Astrocyte (in vitro differentiated cells and primary cell): ENCODE measurements at regions not wholly inside any gene's neighbourhood (a gene's known extent, or its start where the extent isn't known, plus 50 kb on each side); places are given as distances from the start of the nearest gene placed in this dataset.

Experiments used
- DNase-seq: peaks from one replicate; pipeline ENCODE4 v3.0.0-alpha.2; 2010; ENCODE audit warnings: low read depth
- FAIRE-seq: peaks from 2 replicates; lab custom pipeline; 2011; peaks lifted over from hg19 to GRCh38; lab: Jason Lieb, UNC
- H2AFZ ChIP-seq: 2 replicates; pipeline ENCODE4 v1.6.0; 2012; ENCODE audit warnings: low read depth, low read length, inconsistent platforms
- H3K27ac ChIP-seq: 2 replicates; pipeline ENCODE4 v1.5.1; 2011; ENCODE audit warnings: low read depth, low read length, inconsistent platforms
- H3K27me3 ChIP-seq: 2 replicates; pipeline ENCODE4 v1.6.0; 2011; ENCODE audit warnings: low read length, inconsistent platforms; ENCODE audit not compliant: insufficient read depth
- H3K36me3 ChIP-seq: 2 replicates; pipeline ENCODE4 v1.5.1; 2011; ENCODE audit warnings: low read length, inconsistent platforms; ENCODE audit not compliant: insufficient read depth
- H3K4me1 ChIP-seq: 2 replicates; pipeline ENCODE4 v1.5.1; 2011; ENCODE audit warnings: low read length, inconsistent platforms; ENCODE audit not compliant: insufficient read depth
- H3K4me2 ChIP-seq: 2 replicates; pipeline ENCODE4 v1.6.0; 2012; ENCODE audit warnings: low read length, inconsistent platforms
- H3K4me3 ChIP-seq: 2 replicates; pipeline ENCODE4 v1.5.1; 2011; ENCODE audit warnings: low read depth, mild to moderate bottlenecking, low read length, inconsistent platforms; ENCODE audit not compliant: insufficient read depth
- H3K79me2 ChIP-seq: 2 replicates; pipeline ENCODE4 v1.6.0; 2012; ENCODE audit warnings: mild to moderate bottlenecking, low read length, inconsistent platforms; ENCODE audit not compliant: insufficient read depth
- H3K9ac ChIP-seq: 2 replicates; pipeline ENCODE4 v1.6.0; 2012; ENCODE audit warnings: mild to moderate bottlenecking, low read length, inconsistent platforms
- H3K9me3 ChIP-seq: 2 replicates; pipeline ENCODE4 v1.5.1; 2012; ENCODE audit warnings: low read depth, mild to moderate bottlenecking, low read length, inconsistent platforms; ENCODE audit not compliant: insufficient read depth
- H4K20me1 ChIP-seq: 2 replicates; pipeline ENCODE4 v1.6.0; 2012; ENCODE audit warnings: low read length, inconsistent platforms; ENCODE audit not compliant: insufficient read depth
- H3K27ac Mint-ChIP-seq: one replicate; pipeline ENCODE4 v1.8.0; 2021; ENCODE audit warnings: mild to moderate bottlenecking, mixed read lengths; ENCODE audit not compliant: unreplicated experiment
- H3K27me3 Mint-ChIP-seq: one replicate; pipeline ENCODE4 v1.8.0; 2021; ENCODE audit warnings: low read depth, mixed read lengths; ENCODE audit not compliant: unreplicated experiment
- H3K36me3 Mint-ChIP-seq: one replicate; pipeline ENCODE4 v1.8.0; 2021; ENCODE audit warnings: low read depth, mixed read lengths; ENCODE audit not compliant: unreplicated experiment
- H3K4me1 Mint-ChIP-seq: one replicate; pipeline ENCODE4 v1.8.0; 2021; ENCODE audit warnings: low read depth, mixed read lengths; ENCODE audit not compliant: unreplicated experiment
- H3K4me3 Mint-ChIP-seq: one replicate; pipeline ENCODE4 v1.8.0; 2021; ENCODE audit warnings: mild to moderate bottlenecking, moderate library complexity, mixed read lengths; ENCODE audit not compliant: unreplicated experiment
- H3K9me3 Mint-ChIP-seq: one replicate; pipeline ENCODE4 v1.8.0; 2021; ENCODE audit warnings: mild to moderate bottlenecking, mixed read lengths; ENCODE audit not compliant: unreplicated experiment
- EZH2 ChIP-seq: IDR thresholded peaks from 2 replicates; pipeline ENCODE4 v1.6.1; 2012; ENCODE audit warnings: mild to moderate bottlenecking, low read length, inconsistent platforms; ENCODE audit not compliant: insufficient read depth
- TF ChIP-seq, protein P1 (sequence below): IDR thresholded peaks from 2 replicates; pipeline ENCODE4 v1.5.1; 2011; ENCODE audit warnings: low read depth, mild to moderate bottlenecking, inconsistent platforms, low read length, moderate library complexity; ENCODE audit not compliant: insufficient read depth

- Mint-ChIP-seq H3K27me3 (no peaks in the 10 kb centered on the region), H3K27ac (peak overlapping the region; percentile 93), H3K9me3 (no peaks in the 10 kb centered on the region), H3K36me3 (no peaks in the 10 kb centered on the region), H3K4me3 (no peak overlapping the region), H3K4me1 (peaks cover 31% of the 10 kb centered on the region)
- no peaks in the 10 kb centered on the region for H3K79me2 ChIP-seq
- TF ChIP-seq, protein P1, sequence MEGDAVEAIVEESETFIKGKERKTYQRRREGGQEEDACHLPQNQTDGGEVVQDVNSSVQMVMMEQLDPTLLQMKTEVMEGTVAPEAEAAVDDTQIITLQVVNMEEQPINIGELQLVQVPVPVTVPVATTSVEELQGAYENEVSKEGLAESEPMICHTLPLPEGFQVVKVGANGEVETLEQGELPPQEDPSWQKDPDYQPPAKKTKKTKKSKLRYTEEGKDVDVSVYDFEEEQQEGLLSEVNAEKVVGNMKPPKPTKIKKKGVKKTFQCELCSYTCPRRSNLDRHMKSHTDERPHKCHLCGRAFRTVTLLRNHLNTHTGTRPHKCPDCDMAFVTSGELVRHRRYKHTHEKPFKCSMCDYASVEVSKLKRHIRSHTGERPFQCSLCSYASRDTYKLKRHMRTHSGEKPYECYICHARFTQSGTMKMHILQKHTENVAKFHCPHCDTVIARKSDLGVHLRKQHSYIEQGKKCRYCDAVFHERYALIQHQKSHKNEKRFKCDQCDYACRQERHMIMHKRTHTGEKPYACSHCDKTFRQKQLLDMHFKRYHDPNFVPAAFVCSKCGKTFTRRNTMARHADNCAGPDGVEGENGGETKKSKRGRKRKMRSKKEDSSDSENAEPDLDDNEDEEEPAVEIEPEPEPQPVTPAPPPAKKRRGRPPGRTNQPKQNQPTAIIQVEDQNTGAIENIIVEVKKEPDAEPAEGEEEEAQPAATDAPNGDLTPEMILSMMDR, result no peak
- H4K20me1 ChIP-seq, result no peaks in the 10 kb centered on the region
- no peaks in the 10 kb centered on the region for H3K27me3 ChIP-seq
- no peaks in the 10 kb centered on the region for H3K36me3 ChIP-seq
- peak; percentile 67 for FAIRE-seq
- peak; percentile 11 for DNase-seq
- peaks cover 35% of the 10 kb centered on the region for H3K4me1 ChIP-seq
- H3K9ac ChIP-seq, result no peak overlapping the region
- no peak overlapping the region for H3K4me3 ChIP-seq
- H3K9me3 ChIP-seq, result peaks cover 3% of the 10 kb centered on the region
- peak overlapping the region; percentile 69 for H3K4me2 ChIP-seq
- peak overlapping the region; percentile 74 for H3K27ac ChIP-seq
- H2AFZ ChIP-seq, result no peak overlapping the region
Observed at GRCh38 chr4:72970756-72971155, 98.8 kb downstream of the COX18 start.

DNA sequence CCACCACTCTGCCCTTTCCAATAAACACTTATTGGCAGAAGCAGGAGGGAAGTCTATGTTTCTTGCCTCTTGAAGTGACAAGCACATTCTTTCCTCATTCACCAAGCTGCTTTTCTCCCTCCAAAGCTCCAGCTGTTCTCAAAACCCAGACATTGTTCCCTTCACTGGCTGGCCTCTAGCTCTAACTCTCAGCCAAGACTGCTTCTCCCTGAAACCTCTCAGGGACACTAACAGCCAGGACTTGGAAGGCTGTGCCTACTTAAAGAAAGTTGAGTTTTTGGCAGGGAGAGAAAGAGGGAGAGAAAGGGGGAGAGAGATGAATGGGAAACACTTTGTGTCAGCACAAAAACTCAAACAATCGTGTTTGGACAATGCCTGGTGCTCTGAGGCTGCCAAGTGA is 99.5 kb downstream of the COX18 start:
- H2AFZ ChIP-seq, result peak overlapping the region; percentile 55
- H3K4me2 ChIP-seq, result no peak overlapping the region
- H3K27me3 ChIP-seq, result no peaks in the 10 kb centered on the region
- no peak for FAIRE-seq
- no peaks in the 10 kb centered on the region for H3K36me3 Mint-ChIP-seq
- H3K4me1 Mint-ChIP-seq, result peaks cover 30% of the 10 kb centered on the region
- no peak overlapping the region for H3K4me3 Mint-ChIP-seq
- TF ChIP-seq, protein P1, result no peak
- TF ChIP-seq EZH2, result no peak
- peaks cover 3% of the 10 kb centered on the region for H3K9me3 ChIP-seq
- no peak overlapping the region for H3K27ac ChIP-seq
- no peaks in the 10 kb centered on the region for H4K20me1 ChIP-seq
- H3K27ac Mint-ChIP-seq, result peak overlapping the region; percentile 30
- H3K9ac ChIP-seq, result no peak overlapping the region
- no peaks in the 10 kb centered on the region for H3K27me3 Mint-ChIP-seq
- H3K9me3 Mint-ChIP-seq, result no peaks in the 10 kb centered on the region
- H3K36me3 ChIP-seq, result no peaks in the 10 kb centered on the region
- no peaks in the 10 kb centered on the region for H3K79me2 ChIP-seq
- peaks cover 27% of the 10 kb centered on the region for H3K4me1 ChIP-seq
- DNase-seq, result peak; percentile 51
- H3K4me3 ChIP-seq, result no peak overlapping the region

GRCh38 chr4:72966652-72967051 is 102.9 kb downstream of the COX18 start:
- no peak overlapping the region for H2AFZ ChIP-seq
- no peak for DNase-seq
- H3K36me3 Mint-ChIP-seq, result no peaks in the 10 kb centered on the region
- no peak for FAIRE-seq
- no peak for TF ChIP-seq EZH2
- TF ChIP-seq, protein P1, result no peak
- peaks cover 15% of the 10 kb centered on the region for H3K4me1 ChIP-seq
- H3K27me3 ChIP-seq, result no peaks in the 10 kb centered on the region
- no peak overlapping the region for H3K27ac ChIP-seq
- H4K20me1 ChIP-seq, result no peaks in the 10 kb centered on the region
- no peaks in the 10 kb centered on the region for H3K9me3 ChIP-seq
- no peak overlapping the region for H3K27ac Mint-ChIP-seq
- no peak overlapping the region for H3K4me3 Mint-ChIP-seq
- H3K4me1 Mint-ChIP-seq, result peaks cover 21% of the 10 kb centered on the region
- no peak overlapping the region for H3K4me3 ChIP-seq
- H3K27me3 Mint-ChIP-seq, result no peaks in the 10 kb centered on the region
- peaks cover 7% of the 10 kb centered on the region for H3K9me3 Mint-ChIP-seq
- H3K9ac ChIP-seq, result no peak overlapping the region
- H3K4me2 ChIP-seq, result no peak overlapping the region
- no peaks in the 10 kb centered on the region for H3K79me2 ChIP-seq
- no peaks in the 10 kb centered on the region for H3K36me3 ChIP-seq
